ENCODE measurements at regions not wholly inside any gene's neighbourhood (a gene's known extent, or its start where the extent isn't known, plus 50 kb on each side); places are given as distances from the start of the nearest gene placed in this dataset.

GRCh38 chr11:38296211-38296776 is 1698.3 kb upstream of the RAG2 start:
- no peak for DNase-seq (ENCODE audit: low read depth in 2 of 2)

DNA sequence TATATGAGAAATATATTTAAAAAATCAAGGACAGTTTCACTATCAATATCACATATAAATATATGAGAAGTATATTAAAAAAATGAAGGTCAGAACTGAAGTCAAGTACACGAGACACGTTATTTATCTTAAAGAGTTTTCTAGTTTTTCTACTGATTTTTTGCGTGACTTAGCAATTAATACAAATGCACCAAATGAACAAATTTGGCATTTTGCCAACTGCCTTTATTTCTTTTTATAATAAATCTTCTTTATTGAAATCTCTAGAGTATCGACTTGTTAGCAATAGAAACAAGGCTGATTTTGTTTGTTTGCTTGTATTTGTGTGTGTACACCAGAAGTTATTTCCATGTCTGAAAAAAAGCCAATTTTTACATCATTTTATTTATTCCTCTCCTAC is 1684.7 kb upstream of the RAG2 start:
- DNase-seq (ENCODE audit: low read depth in 2 of 2): no peak

DNA sequence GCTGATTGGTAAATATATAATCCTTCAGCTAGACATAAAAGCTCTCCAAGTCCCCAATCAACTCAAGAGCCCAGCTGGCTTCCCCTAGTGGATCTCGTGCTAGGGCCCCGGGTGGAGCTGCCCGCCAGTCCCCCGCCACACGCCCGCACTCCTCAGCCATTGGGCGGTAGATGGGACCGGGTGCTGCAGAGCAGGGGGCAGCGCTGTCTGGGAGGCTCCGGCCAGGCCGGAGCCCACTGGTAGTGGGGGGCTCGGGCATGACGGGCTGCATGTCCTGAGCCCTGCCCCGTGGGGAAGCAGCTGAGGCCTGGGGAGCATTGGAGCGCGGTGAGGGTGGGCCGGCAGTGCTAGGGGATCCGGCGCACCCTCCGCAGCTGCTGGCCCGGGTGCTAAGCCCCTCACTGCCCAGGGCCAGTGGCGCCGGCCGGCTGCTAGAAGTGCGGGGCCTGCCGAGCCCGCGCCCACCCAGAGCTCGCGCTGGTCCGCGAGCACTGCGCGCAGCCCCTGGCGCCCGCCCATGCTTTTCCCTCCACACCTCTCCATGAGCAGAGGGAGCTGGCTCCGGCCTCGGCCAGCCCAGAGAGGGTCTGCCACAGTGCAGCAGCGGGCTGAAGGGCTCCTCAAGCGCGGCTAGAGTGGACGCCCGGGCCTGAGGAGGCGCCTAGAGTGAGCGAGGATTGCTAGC is 1680.6 kb upstream of the RAG2 start:
- no peak for DNase-seq (ENCODE audit: low read depth in 2 of 2)

GRCh38 chr11:38274031-38274430 is 1676.0 kb upstream of the RAG2 start:
- DNase-seq (ENCODE audit: low read depth in 2 of 2): no peak

DNA sequence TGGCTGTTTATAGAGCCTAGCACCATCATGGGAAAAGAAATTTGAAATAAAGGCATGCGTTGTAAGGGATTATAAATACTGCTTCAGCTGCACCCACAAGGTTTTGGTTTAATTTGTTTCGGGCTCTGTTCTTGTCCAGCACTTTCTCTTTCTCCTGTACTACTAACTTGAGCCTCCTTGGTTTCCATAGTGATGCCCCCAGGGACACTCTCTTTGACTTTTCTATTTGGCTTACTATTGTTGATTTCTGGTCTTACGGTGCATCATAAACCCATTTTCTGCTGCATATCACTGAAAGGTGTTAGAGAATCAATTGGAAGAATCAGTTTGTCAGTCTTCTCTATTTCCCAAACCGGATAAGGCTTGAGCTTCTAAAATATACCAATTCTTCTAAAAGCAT is 1674.3 kb upstream of the RAG2 start:
- DNase-seq (ENCODE audit: low read depth in 2 of 2): no peak

- no peak for DNase-seq (ENCODE audit: low read depth in 2 of 2)
These were observed 1668.7 kb upstream of the RAG2 start for GRCh38 chr11:38266691-38267090.

DNA sequence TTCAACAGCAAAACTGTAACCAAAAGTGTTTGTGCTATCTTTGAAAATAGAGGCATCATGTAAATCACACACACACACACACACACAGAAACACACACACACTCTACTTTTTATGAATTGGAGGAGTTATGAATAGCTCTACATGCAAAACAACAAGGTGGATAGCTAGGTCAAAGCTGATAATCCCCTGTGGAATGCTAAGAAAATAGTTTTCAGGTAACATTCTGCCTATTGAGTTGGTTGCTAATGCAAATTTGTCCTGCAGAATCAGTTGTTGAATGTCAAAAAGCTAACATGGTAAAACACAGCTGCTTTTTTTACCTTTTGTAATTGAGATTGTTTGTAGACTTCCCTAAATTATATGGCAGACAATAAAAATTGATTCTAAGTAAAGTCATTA is 1658.4 kb upstream of the RAG2 start:
- DNase-seq (ENCODE audit: low read depth in 2 of 2): no peak

DNA sequence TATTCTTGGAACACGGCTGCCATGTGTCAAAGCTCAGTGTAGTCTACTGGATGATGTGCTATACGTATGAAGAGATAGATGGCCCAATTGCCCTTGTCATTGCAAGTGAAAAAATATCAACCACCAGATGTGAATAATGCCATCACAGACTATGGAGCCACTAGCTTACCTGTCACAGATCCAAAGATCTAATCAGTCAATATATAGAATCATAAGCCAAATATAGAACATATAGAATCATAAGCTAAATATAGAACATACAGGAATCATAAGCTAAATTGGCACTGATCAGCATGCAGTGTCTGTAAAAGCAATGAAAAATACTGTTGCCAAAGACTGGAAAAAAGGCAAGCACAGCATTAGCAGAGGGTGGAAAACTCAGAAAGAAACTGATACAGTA is 1656.9 kb upstream of the RAG2 start:
- no peak for DNase-seq (ENCODE audit: low read depth in 2 of 2)

- DNase-seq (ENCODE audit: low read depth in 2 of 2): no peak
These were observed 1654.6 kb upstream of the RAG2 start for GRCh38 chr11:38252620-38253019.

DNA sequence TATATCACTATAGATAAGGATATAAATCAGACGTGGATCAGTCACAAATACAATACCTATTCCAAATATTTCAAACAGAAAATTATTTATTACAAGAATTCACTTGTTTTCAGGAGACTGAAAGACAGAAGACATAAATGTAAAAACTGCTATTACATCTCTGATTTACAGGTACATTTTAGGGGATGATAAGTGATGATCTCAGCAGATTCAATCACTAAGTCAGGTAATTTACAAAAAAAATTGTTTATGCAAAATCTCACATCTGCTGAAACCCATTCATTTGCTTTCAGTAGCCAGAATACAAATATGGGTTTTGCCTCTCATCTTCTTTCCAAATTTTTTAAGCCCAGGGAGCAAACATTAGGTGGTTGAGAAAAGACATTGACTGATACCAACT is 1648.4 kb upstream of the RAG2 start:
- DNase-seq (ENCODE audit: low read depth in 2 of 2): no peak

- DNase-seq (ENCODE audit: low read depth in 2 of 2): no peak
These were observed 1628.6 kb upstream of the RAG2 start for GRCh38 chr11:38226684-38227083.

- no peak for DNase-seq (ENCODE audit: low read depth in 2 of 2)
These were observed 1623.3 kb upstream of the RAG2 start for GRCh38 chr11:38221295-38221694.

GRCh38 chr11:38219636-38220035 is 1621.6 kb upstream of the RAG2 start:
- DNase-seq (ENCODE audit: low read depth in 2 of 2): no peak

GRCh38 chr11:38208951-38209350 is 1610.9 kb upstream of the RAG2 start:
- DNase-seq (ENCODE audit: low read depth in 2 of 2): no peak

GRCh38 chr11:38206663-38207062 is 1608.6 kb upstream of the RAG2 start:
- DNase-seq (ENCODE audit: low read depth in 2 of 2): no peak

DNA sequence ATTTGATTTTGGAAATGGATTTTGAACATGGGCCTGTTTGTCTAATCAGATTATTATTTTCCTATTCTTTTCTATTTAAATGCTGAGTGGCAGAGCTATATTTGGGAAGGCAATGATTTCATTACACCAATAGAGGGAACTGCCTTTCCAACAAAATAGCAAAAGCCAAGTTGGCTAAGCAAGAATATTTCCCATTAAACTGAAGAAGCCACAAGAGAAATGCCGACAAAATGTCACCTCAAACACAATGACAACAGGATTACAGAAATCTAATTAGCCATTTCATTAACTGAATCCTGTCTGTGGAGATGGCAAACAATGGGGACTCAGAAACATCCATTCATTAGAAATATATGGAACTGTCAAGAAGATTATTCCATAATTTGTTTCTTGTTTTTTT is 1593.1 kb upstream of the RAG2 start:
- no peak for DNase-seq (ENCODE audit: low read depth in 2 of 2)

DNA sequence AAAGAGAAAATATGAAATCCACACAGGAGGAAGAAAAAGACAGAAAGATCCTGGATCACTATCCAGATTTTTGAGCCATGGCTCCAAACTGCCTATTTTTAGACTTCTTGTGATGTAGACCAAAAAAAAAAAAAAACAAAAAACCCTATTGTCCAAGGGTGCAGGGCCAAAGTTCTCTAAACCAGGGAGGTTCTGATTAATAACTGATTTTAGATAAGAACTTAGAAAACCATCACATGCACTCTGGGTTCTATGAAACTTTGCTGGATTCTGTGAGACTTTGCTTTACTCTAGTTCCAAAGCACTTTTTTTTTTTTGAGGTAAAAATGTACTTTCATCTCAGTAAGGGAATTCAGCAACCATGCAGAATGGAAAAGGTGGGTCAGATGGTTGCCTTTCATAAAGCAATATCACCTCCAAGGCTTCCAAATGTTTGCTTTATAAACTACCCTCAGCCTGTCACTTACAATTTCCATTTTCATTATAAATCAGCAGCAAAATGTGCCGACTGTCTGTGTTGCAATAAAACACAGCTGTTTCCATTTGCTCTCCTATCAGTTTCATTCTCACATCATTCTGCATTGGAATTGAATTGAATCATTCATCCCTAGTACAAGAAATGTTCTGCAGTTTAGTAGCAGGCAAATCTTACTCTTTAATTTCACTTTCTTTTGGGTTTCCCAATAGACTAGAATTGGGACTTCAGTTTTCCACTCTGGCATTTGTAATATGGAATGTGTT is 1584.3 kb upstream of the RAG2 start:
- no peak for DNase-seq (ENCODE audit: low read depth in 2 of 2)

- no peak for DNase-seq (ENCODE audit: low read depth in 2 of 2)
These were observed 1578.8 kb upstream of the RAG2 start for GRCh38 chr11:38176686-38177322.

GRCh38 chr11:38173676-38174075 is 1575.6 kb upstream of the RAG2 start:
- DNase-seq (ENCODE audit: low read depth in 2 of 2): no peak

DNA sequence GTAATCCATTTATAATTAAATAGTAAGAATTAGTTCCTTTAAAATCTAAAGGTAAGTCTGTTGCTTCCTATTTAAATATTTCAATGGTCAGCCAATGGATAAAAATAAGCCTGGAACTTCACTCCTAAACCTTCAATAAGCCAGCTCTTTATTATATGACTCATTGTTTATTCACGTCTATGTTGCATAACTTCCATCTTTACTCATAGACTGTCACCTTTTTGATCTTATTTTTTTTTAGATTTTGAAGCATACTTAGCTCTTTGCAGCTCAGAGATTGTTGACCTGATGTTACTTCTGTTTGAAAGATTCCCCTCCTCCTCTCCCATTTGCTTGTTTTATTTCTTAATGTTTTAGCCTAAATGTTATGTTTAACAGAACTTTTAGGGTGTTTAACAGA is 1571.2 kb upstream of the RAG2 start:
- DNase-seq (ENCODE audit: low read depth in 2 of 2): no peak

DNA sequence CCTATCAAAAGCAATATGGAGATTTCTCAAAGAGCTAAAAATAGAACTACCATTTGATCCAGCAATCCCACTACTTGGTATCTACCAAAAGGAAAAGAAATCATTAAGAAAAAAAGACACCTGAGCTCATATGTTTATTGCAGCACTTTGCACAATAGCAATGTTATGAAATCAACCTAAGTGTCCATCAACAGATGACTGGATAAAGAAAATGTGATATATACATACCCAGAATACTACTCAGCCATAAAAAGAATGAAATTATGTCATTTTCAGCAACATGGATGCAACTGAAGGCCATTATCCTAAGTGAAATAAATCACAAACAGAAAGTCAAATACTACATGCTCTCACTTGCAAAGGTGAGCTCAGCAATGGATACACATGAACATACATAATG is 1565.5 kb upstream of the RAG2 start:
- DNase-seq (ENCODE audit: low read depth in 2 of 2): no peak

GRCh38 chr11:38160433-38160832 is 1562.4 kb upstream of the RAG2 start:
- DNase-seq (ENCODE audit: low read depth in 2 of 2): no peak

DNA sequence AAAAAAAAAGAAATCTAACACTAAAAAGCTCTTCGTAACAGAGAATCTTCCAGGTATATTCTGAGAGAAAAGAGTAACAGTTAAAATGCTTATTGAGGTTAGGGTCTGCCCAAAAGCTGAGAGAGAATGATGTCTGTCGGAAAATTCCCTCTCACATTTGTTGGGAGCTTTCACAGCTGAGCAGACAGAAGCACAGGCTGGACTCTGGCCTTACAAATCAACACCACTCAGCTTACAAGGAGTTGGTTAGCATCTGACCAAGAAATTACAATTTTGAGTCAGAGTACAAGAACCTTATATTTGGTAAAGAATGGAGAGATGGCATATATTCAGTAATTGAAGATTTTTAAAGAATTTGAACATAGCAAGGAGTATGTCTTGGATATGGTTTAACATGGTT is 1561.0 kb upstream of the RAG2 start:
- no peak for DNase-seq (ENCODE audit: low read depth in 2 of 2)

Measured in activated CD8-positive, alpha-beta memory T cell treated with anti-CD3 and anti-CD28 coated beads for 4 hours (primary cell).